ENCODE measurements at regions not wholly inside any gene's neighbourhood (a gene's known extent, or its start where the extent isn't known, plus 50 kb on each side); places are given as distances from the start of the nearest gene placed in this dataset.

DNA sequence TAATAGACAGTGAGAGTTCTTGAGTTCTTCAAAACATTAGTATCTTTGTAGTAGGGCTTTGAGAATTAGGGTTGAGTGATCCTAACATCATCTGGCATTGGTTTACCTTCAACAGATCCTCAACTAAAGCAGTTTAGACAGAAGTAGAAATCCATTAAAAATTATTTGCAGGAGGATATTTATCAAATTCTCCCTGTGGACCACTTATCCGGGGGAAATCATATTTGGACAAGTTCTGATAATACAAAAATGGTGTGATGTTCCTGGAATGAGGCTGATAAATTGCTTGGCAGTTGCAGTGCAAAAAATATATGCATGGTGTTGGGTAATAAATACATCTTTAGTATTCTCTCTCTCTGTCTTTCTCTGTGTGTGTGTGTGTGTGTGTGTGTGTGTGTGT is 115.1 kb upstream of the CHODL start:
- Histone ChIP-seq H3K9me1 (replicated peaks; ENCODE audit: control insufficient read depth, extremely low read depth, insufficient read depth, low read length) (no peaks in the 10 kb centered on the region), H2AFZ (ENCODE audit: low read depth, low read length) (no peak overlapping the region), H3K9me3 (replicated peaks; ENCODE audit: control insufficient read depth, insufficient read depth, low read length) (no peaks in the 10 kb centered on the region), H3K27me3 (ENCODE audit: control insufficient read depth in 2 of 2, insufficient read depth in 2 of 2, low read length in 2 of 2) (no peaks in the 10 kb centered on the region), H3K36me3 (ENCODE audit: control insufficient read depth in 2 of 2, extremely low read depth in 1 of 2, insufficient read depth in 2 of 2, low read length in 2 of 2) (no peaks in the 10 kb centered on the region), H3K27ac (ENCODE audit: insufficient read depth, low read depth, low read length) (no peak overlapping the region), H3K4me3 (replicated peaks in 1 of 3; ENCODE audit: insufficient read depth in 1 of 3, low read depth in 1 of 3, low read length in 3 of 3) (no peak overlapping the region), H3K79me2 (ENCODE audit: control insufficient read depth, insufficient read depth, low read length) (no peaks in the 10 kb centered on the region), H3K4me1 (ENCODE audit: control insufficient read depth, extremely low read depth, insufficient read depth, low read length) (no peaks in the 10 kb centered on the region), H3K4me2 (ENCODE audit: insufficient read depth, low read length) (no peak overlapping the region), H3K9ac (replicated peaks; ENCODE audit: extremely low read depth, insufficient read depth, low read length) (no peak overlapping the region), H4K20me1 (replicated peaks; ENCODE audit: control insufficient read depth, extremely low read depth, insufficient read depth, low read length) (no peaks in the 10 kb centered on the region)
- DNase-seq (ENCODE audit: low read depth, low spot score) (no peak), FAIRE-seq (no peak)
- ChIA-PET CTCF (no interaction called here), POLR2A (no interaction called here)
- TF ChIP-seq JUN (IDR thresholded peaks at IDR 0.05; ENCODE audit: borderline replicate concordance, insufficient read depth, insufficient read length, low read depth) (no peak), POLR2A (IDR thresholded peaks at IDR 0.05; ENCODE audit: low read depth, low read length) (no peak)
- BruUV-seq (replicated peaks): no TSS peak
- dilution Hi-C loops (cut with MboI; ENCODE audit: extremely low pct_ligation_motif_present, low sequenced_read_pairs): no loop called here
- intact Hi-C loops (cut with micrococcal nuclease): no loop called here

DNA sequence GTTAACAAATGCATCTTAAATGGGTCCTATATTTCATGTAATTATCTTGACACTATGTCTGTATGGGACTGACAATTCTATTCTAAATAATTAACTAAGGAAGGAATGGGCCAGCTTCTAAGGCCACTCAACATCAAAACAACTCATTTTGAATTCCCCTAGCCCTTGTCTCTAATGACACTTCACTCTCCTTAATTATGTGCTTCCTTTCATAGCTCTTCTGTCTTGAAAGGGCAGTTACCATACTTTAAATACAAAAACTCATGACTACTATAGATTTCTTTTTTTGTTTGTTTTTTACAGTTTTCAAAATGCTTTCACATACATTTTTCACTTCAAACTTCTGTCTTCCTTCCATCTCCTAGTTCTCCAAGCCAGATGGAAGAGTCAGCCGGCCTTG is 126.1 kb upstream of the CHODL start:
- no peaks in the 10 kb centered on the region for H3K9me3 ChIP-seq (replicated peaks; ENCODE audit: control insufficient read depth, insufficient read depth, low read length)
- dilution Hi-C loops (cut with MboI; ENCODE audit: extremely low pct_ligation_motif_present, low sequenced_read_pairs) (no loop called here), intact Hi-C loops (cut with micrococcal nuclease) (no loop called here)
- H3K9ac ChIP-seq (replicated peaks; ENCODE audit: extremely low read depth, insufficient read depth, low read length): no peak overlapping the region
- no peak overlapping the region for H2AFZ ChIP-seq (ENCODE audit: low read depth, low read length)
- no peaks in the 10 kb centered on the region for H3K9me1 ChIP-seq (replicated peaks; ENCODE audit: control insufficient read depth, extremely low read depth, insufficient read depth, low read length)
- ChIA-PET POLR2A (no interaction called here), CTCF (interaction anchor here (0.9 kb wide), 1 partner anchor 15 kb away, joined by 3 read pairs; no protein-coding TSS in a partner anchor)
- BruUV-seq (replicated peaks): no TSS peak
- H3K36me3 ChIP-seq (ENCODE audit: control insufficient read depth in 2 of 2, extremely low read depth in 1 of 2, insufficient read depth in 2 of 2, low read length in 2 of 2): no peaks in the 10 kb centered on the region
- H3K27me3 ChIP-seq (ENCODE audit: control insufficient read depth in 2 of 2, insufficient read depth in 2 of 2, low read length in 2 of 2): no peaks in the 10 kb centered on the region
- no peak for FAIRE-seq
- no peak for TF ChIP-seq GATA2 (IDR thresholded peaks at IDR 0.05; ENCODE audit: insufficient read depth, insufficient read length, low read depth, low read length)
- no peak for TF ChIP-seq POLR2A (IDR thresholded peaks at IDR 0.05; ENCODE audit: low read depth, low read length)
- no peak for TF ChIP-seq POLR2AphosphoS5 (IDR thresholded peaks at IDR 0.05; ENCODE audit: insufficient read depth, low read depth, low read length)
- TF ChIP-seq EZH2 (IDR thresholded peaks at IDR 0.05; ENCODE audit: borderline replicate concordance, low read depth, low read length, severe bottlenecking): no peak
- no peak for TF ChIP-seq MYC (IDR thresholded peaks at IDR 0.05; ENCODE audit: low read depth, low read length)
- TF ChIP-seq CTCF (IDR thresholded peaks at IDR 0.05; ENCODE audit: extremely low read depth in 1 of 2, insufficient read depth in 1 of 2, low read depth in 1 of 2, low read length in 2 of 2): no peak
- no peak for TF ChIP-seq JUN (IDR thresholded peaks at IDR 0.05; ENCODE audit: borderline replicate concordance, insufficient read depth, insufficient read length, low read depth)
- TF ChIP-seq FOS (IDR thresholded peaks at IDR 0.05; ENCODE audit: borderline replicate concordance, insufficient read depth, low read length): no peak
- TF ChIP-seq, protein P1, sequence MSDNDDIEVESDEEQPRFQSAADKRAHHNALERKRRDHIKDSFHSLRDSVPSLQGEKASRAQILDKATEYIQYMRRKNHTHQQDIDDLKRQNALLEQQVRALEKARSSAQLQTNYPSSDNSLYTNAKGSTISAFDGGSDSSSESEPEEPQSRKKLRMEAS (IDR thresholded peaks at IDR 0.05; ENCODE audit: insufficient read depth, insufficient read length): no peak
- DNase-seq (ENCODE audit: low read depth, low spot score): no peak
- H3K4me3 ChIP-seq (replicated peaks in 1 of 3; ENCODE audit: insufficient read depth in 1 of 3, low read depth in 1 of 3, low read length in 3 of 3): no peak overlapping the region
- no peak overlapping the region for H3K27ac ChIP-seq (ENCODE audit: insufficient read depth, low read depth, low read length)
- no peaks in the 10 kb centered on the region for H4K20me1 ChIP-seq (replicated peaks; ENCODE audit: control insufficient read depth, extremely low read depth, insufficient read depth, low read length)
- no peak overlapping the region for H3K4me2 ChIP-seq (ENCODE audit: insufficient read depth, low read length)
- H3K79me2 ChIP-seq (ENCODE audit: control insufficient read depth, insufficient read depth, low read length): no peaks in the 10 kb centered on the region
- H3K4me1 ChIP-seq (ENCODE audit: control insufficient read depth, extremely low read depth, insufficient read depth, low read length): no peaks in the 10 kb centered on the region

All from endothelial cell of umbilical vein (primary cell).